HEK293 (cell line): ENCODE measurements at regions not wholly inside any gene's neighbourhood (a gene's known extent, or its start where the extent isn't known, plus 50 kb on each side); places are given as distances from the start of the nearest gene placed in this dataset.
A peak's percentile ranks its signal among the peaks of the same experiment; 100 is the strongest.

ENCODE experiments used
- CTCF ChIA-PET: fragments of 350-600 bp; formaldehyde crosslinking; extraction: SDS; loops from one replicate; lab custom pipeline; 2021; ENCODE audit warnings: antibody characterized with exemption; lab: Yijun Ruan, JAX
- POLR2A ChIA-PET: fragments of 300-600 bp; formaldehyde crosslinking; extraction: SDS; loops from one replicate; lab custom pipeline; 2020; ENCODE audit warnings: antibody characterized with exemption, inconsistent platforms; lab: Yijun Ruan, JAX
- H3K27ac ChIP-seq: fragments of 200-500 bp; sonication (Bioruptor generic); 2 replicates; pipeline ENCODE4 v1.5.1; 2014; ENCODE audit warnings: low read depth, low read length, control low read depth, inconsistent platforms; ENCODE audit errors: extremely low read depth
- H3K36me3 ChIP-seq, 2 experiments: fragments of 200-500 bp in 1 of 2; sonication (Bioruptor generic) in 1 of 2; 1 replicate in 1 of 2; 2 replicates in 1 of 2; pipeline ENCODE4 v1.5.1; 2014 to 2017; ENCODE audit warnings: inconsistent platforms in 2 of 2, low read length in 2 of 2; ENCODE audit not compliant: control insufficient read depth in 2 of 2, insufficient read depth in 1 of 2
- H3K4me1 ChIP-seq: fragments of 200-500 bp; sonication (Bioruptor generic); 2 replicates; pipeline ENCODE4 v1.5.1; 2014; ENCODE audit warnings: mild to moderate bottlenecking, low read length, inconsistent platforms; ENCODE audit not compliant: control insufficient read depth, insufficient read depth
- H3K4me3 ChIP-seq: 2 replicates; pipeline ENCODE4 v1.5.1; 2011; ENCODE audit warnings: low read depth, mild to moderate bottlenecking, control low read depth, low read length, moderate library complexity
- H3K9me3 ChIP-seq: fragments of 200-500 bp; sonication (Bioruptor generic); 2 replicates; pipeline ENCODE4 v1.5.1; 2014; ENCODE audit warnings: low read depth, low read length, inconsistent platforms; ENCODE audit not compliant: control insufficient read depth, insufficient read depth
- GLIS2 ChIP-seq: fragments of 450-650 bp; formaldehyde crosslinking; IDR thresholded peaks from 2 replicates; pipeline ENCODE4 v1.5.1; 2016; ENCODE audit warnings: missing biosample characterization, missing genetic modification characterization
- HOXA7 ChIP-seq: sonication (generic); formaldehyde crosslinking; IDR thresholded peaks from 2 replicates; pipeline ENCODE4 v1.8.1; 2022; ENCODE audit warnings: missing genetic modification reagents, borderline replicate concordance
- OVOL3 ChIP-seq: fragments of 450-650 bp; formaldehyde crosslinking; IDR thresholded peaks from 2 replicates; pipeline ENCODE4 v1.5.1; 2016; ENCODE audit warnings: missing biosample characterization, missing genetic modification characterization
- SP3 ChIP-seq: fragments of 450-650 bp; formaldehyde crosslinking; IDR thresholded peaks from 2 replicates; pipeline ENCODE4 v1.5.1; 2016; ENCODE audit warnings: missing biosample characterization, missing genetic modification characterization
- TCF7L2 ChIP-seq: IDR thresholded peaks from 2 replicates; pipeline ENCODE4 v1.6.1; 2011; ENCODE audit warnings: low read depth, mild to moderate bottlenecking, inconsistent platforms, low read length, moderate library complexity, borderline replicate concordance
- ZNF121 ChIP-seq: fragments of 450-650 bp; formaldehyde crosslinking; IDR thresholded peaks from 2 replicates; pipeline ENCODE4 v1.5.1; 2016; ENCODE audit warnings: missing biosample characterization, missing genetic modification characterization
- ZNF23 ChIP-seq: fragments of 450-650 bp; formaldehyde crosslinking; IDR thresholded peaks from 2 replicates; pipeline ENCODE4 v1.5.1; 2016; ENCODE audit warnings: missing biosample characterization, missing genetic modification characterization, borderline replicate concordance
- ZNF24 ChIP-seq: fragments of 450-650 bp; formaldehyde crosslinking; IDR thresholded peaks from 2 replicates; pipeline ENCODE4 v1.5.1; 2016; ENCODE audit warnings: missing biosample characterization, missing genetic modification characterization
- ZNF350 ChIP-seq: fragments of 450-650 bp; formaldehyde crosslinking; IDR thresholded peaks from 2 replicates; pipeline ENCODE4 v1.5.0; 2017; ENCODE audit warnings: missing biosample characterization, mild to moderate bottlenecking, missing genetic modification characterization
- ZNF366 ChIP-seq: fragments of 450-650 bp; formaldehyde crosslinking; conservative IDR thresholded peaks from 2 replicates; pipeline ENCODE4 v1.5.1; 2016; ENCODE audit warnings: missing biosample characterization, missing genetic modification characterization
- ZNF416 ChIP-seq: fragments of 450-650 bp; formaldehyde crosslinking; IDR thresholded peaks from 2 replicates; pipeline ENCODE4 v1.5.1; 2016; ENCODE audit warnings: missing biosample characterization, missing genetic modification characterization
- ZNF501 ChIP-seq: fragments of 450-650 bp; formaldehyde crosslinking; IDR thresholded peaks from 2 replicates; pipeline ENCODE4 v1.5.1; 2016; ENCODE audit warnings: missing biosample characterization, missing genetic modification characterization
- ZNF510 ChIP-seq: fragments of 450-650 bp; formaldehyde crosslinking; IDR thresholded peaks from 2 replicates; pipeline ENCODE4 v1.5.1; 2018; ENCODE audit warnings: mild to moderate bottlenecking, missing genetic modification characterization, missing biosample characterization; ENCODE audit not compliant: insufficient replicate concordance
- ZNF513 ChIP-seq: fragments of 450-650 bp; IDR thresholded peaks from 2 replicates; pipeline ENCODE4 v1.5.1; 2018; ENCODE audit warnings: missing biosample characterization, missing genetic modification characterization
- ZNF544 ChIP-seq: fragments of 450-650 bp; formaldehyde crosslinking; IDR thresholded peaks from 2 replicates; pipeline ENCODE4 v1.5.0; 2017; ENCODE audit warnings: missing biosample characterization, missing genetic modification characterization
- ZNF571 ChIP-seq: fragments of 450-650 bp; formaldehyde crosslinking; IDR thresholded peaks from 2 replicates; pipeline ENCODE4 v1.5.0; 2017; ENCODE audit warnings: missing biosample characterization, missing genetic modification characterization
- ZNF596 ChIP-seq: fragments of 450-650 bp; IDR thresholded peaks from 2 replicates; pipeline ENCODE4 v1.5.0; 2018; ENCODE audit warnings: missing biosample characterization, mild to moderate bottlenecking, missing genetic modification characterization, moderate library complexity
- ZNF701 ChIP-seq: fragments of 450-650 bp; formaldehyde crosslinking; IDR thresholded peaks from 2 replicates; pipeline ENCODE4 v1.5.1; 2016; ENCODE audit warnings: missing biosample characterization, missing genetic modification characterization
- ZSCAN16 ChIP-seq: fragments of 450-650 bp; formaldehyde crosslinking; IDR thresholded peaks from 2 replicates; pipeline ENCODE4 v1.5.1; 2016; ENCODE audit warnings: missing biosample characterization, missing genetic modification characterization
- TF ChIP-seq, protein P1 (sequence below): fragments of 450-650 bp; formaldehyde crosslinking; conservative IDR thresholded peaks from 2 replicates; pipeline ENCODE4 v1.5.1; 2016; ENCODE audit warnings: low read depth, missing biosample characterization, missing genetic modification characterization
- TF ChIP-seq, protein P2 (sequence below): fragments of 450-650 bp; formaldehyde crosslinking; IDR thresholded peaks from 2 replicates; pipeline ENCODE4 v1.5.1; 2016; ENCODE audit warnings: missing biosample characterization, missing genetic modification characterization

DNA sequence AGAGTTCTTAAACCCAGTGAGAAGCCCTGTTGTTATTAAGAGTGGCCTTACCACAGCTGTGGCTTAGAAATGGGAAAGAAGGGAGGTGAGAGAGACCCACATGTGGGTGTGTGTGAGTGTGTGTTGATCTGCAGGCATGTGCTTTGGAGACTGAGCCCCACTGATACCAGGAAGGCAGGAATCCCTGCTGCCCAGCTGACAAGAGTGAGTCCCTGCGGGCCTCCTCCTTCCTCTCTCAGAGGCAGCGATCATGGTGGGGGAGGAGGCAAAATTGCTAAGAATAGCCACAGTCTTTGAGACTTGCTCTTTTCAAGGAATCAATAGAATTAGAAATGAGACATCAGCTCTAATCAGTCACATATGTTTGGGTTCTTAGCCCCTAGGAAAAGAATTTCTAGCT lies 87.0 kb upstream of the WARS2 start:
- CTCF ChIA-PET, result interaction anchor here (0.9 kb wide), 1 partner anchor 47 kb away, joined by 3 read pairs; no protein-coding TSS in a partner anchor

GRCh38 chr1:119228335-119229080 lies 88.1 kb upstream of the WARS2 start:
- TF ChIP-seq ZNF350 (tag by site-specific recombination) (0 out of 2 replicates have a peak, but pooled peaks have one; percentile 34), ZNF366 (tag by site-specific recombination) (0 out of 2 replicates have a peak, but pooled peaks have one; percentile 37), ZNF571 (tag by site-specific recombination) (no peak)
- H3K27ac ChIP-seq, result no peak overlapping the region
- H3K36me3 ChIP-seq, result no peaks in the 10 kb centered on the region
- H3K9me3 ChIP-seq, result no peaks in the 10 kb centered on the region
- POLR2A ChIA-PET, result interaction anchor here (0.5 kb wide), 1 partner anchor 10 kb away, joined by 9 read pairs; no protein-coding TSS in a partner anchor
- CTCF ChIA-PET, result interaction anchor here (0.7 kb wide), 1 partner anchor 56 kb away, joined by 3 read pairs; no protein-coding TSS in a partner anchor
- H3K4me1 ChIP-seq, result peaks cover 11% of the 10 kb centered on the region
- no peak overlapping the region for H3K4me3 ChIP-seq

More for the DNA sequence above, 87.0 kb upstream of the WARS2 start:
- no peak overlapping the region for H3K4me3 ChIP-seq
- peaks cover 11% of the 10 kb centered on the region for H3K4me1 ChIP-seq
- no peak overlapping the region for H3K27ac ChIP-seq
- no peaks in the 10 kb centered on the region for H3K9me3 ChIP-seq
- no peaks in the 10 kb centered on the region for H3K36me3 ChIP-seq
- TF ChIP-seq ZNF501 (tag by site-specific recombination), result no peak
- no peak for TF ChIP-seq SP3 (tag by site-specific recombination)
- no peak for TF ChIP-seq ZNF513 (tag by site-specific recombination)
- TF ChIP-seq TCF7L2, result no peak
- TF ChIP-seq ZNF23 (tag by site-specific recombination), result no peak
- TF ChIP-seq GLIS2, result no peak
- POLR2A ChIA-PET, result no interaction called here

- POLR2A ChIA-PET, result no interaction called here
- Histone ChIP-seq H3K36me3 (no peaks in the 10 kb centered on the region), H3K4me1 (no peaks in the 10 kb centered on the region), H3K27ac (no peak overlapping the region), H3K9me3 (no peaks in the 10 kb centered on the region), H3K4me3 (no peak overlapping the region)
- TF ChIP-seq ZNF596 (tag by site-specific recombination) (no peak), OVOL3 (tag by site-specific recombination) (no peak), ZNF544 (tag by site-specific recombination) (no peak), ZNF510 (tag by site-specific recombination) (no peak), HOXA7 (CRISPR knock-in tag) (no peak), ZNF24 (tag by site-specific recombination) (no peak), ZNF121 (tag by site-specific recombination) (no peak), ZNF701 (no peak), ZNF416 (no peak), ZSCAN16 (tag by site-specific recombination) (no peak)
- TF ChIP-seq, protein P1, sequence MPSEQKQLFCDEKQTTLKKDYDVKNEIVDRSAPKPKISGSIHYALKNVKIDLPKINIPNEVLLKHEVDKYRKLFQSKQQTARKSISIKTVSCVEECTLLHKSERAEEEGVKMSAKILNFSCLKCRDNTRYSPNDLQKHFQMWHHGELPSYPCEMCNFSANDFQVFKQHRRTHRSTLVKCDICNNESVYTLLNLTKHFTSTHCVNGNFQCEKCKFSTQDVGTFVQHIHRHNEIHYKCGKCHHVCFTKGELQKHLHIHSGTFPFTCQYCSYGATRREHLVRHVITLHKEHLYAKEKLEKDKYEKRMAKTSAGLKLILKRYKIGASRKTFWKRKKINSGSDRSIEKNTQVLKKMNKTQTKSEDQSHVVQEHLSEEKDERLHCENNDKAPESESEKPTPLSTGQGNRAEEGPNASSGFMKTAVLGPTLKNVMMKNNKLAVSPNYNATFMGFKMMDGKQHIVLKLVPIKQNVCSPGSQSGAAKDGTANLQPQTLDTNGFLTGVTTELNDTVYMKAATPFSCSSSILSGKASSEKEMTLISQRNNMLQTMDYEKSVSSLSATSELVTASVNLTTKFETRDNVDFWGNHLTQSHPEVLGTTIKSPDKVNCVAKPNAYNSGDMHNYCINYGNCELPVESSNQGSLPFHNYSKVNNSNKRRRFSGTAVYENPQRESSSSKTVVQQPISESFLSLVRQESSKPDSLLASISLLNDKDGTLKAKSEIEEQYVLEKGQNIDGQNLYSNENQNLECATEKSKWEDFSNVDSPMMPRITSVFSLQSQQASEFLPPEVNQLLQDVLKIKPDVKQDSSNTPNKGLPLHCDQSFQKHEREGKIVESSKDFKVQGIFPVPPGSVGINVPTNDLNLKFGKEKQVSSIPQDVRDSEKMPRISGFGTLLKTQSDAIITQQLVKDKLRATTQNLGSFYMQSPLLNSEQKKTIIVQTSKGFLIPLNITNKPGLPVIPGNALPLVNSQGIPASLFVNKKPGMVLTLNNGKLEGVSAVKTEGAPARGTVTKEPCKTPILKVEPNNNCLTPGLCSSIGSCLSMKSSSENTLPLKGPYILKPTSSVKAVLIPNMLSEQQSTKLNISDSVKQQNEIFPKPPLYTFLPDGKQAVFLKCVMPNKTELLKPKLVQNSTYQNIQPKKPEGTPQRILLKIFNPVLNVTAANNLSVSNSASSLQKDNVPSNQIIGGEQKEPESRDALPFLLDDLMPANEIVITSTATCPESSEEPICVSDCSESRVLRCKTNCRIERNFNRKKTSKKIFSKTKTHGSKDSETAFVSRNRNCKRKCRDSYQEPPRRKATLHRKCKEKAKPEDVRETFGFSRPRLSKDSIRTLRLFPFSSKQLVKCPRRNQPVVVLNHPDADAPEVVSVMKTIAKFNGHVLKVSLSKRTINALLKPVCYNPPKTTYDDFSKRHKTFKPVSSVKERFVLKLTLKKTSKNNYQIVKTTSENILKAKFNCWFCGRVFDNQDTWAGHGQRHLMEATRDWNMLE (tag by site-specific recombination), result no peak
- TF ChIP-seq, protein P2, sequence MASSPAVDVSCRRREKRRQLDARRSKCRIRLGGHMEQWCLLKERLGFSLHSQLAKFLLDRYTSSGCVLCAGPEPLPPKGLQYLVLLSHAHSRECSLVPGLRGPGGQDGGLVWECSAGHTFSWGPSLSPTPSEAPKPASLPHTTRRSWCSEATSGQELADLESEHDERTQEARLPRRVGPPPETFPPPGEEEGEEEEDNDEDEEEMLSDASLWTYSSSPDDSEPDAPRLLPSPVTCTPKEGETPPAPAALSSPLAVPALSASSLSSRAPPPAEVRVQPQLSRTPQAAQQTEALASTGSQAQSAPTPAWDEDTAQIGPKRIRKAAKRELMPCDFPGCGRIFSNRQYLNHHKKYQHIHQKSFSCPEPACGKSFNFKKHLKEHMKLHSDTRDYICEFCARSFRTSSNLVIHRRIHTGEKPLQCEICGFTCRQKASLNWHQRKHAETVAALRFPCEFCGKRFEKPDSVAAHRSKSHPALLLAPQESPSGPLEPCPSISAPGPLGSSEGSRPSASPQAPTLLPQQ (tag by site-specific recombination), result no peak
- CTCF ChIA-PET, result interaction anchor here (0.6 to 0.8 kb wide), 3 partner anchors 41 to 346 kb away, joined by 3 to 6 read pairs (median 3); no protein-coding TSS in a partner anchor
Observed at GRCh38 chr1:119235120-119235519, 94.7 kb upstream of the WARS2 start.
